Effector memory CD4-positive, alpha-beta T cell (primary cell): ENCODE measurements at regions not wholly inside any gene's neighbourhood (a gene's known extent, or its start where the extent isn't known, plus 50 kb on each side); places are given as distances from the start of the nearest gene placed in this dataset.
"Not testable (repeated sequence)": the region's sequence is repeated elsewhere in the genome, so short reads cannot be mapped to it uniquely, and the experiment has no call there.

Experiments used
- DNase-seq, 3 donors: peaks; one replicate each; pipeline ENCODE4 v3.0.0-alpha.2; 2020
- H3K27ac ChIP-seq: 2 replicates; pipeline ENCODE4 v1.7.0; 2013; ENCODE audit warnings: mild to moderate bottlenecking, low read length, moderate library complexity; ENCODE audit not compliant: insufficient read depth, poor library complexity, severe bottlenecking
- H3K27me3 ChIP-seq: replicated peaks from 2 replicates; pipeline ENCODE4 v1.7.0; 2013; ENCODE audit warnings: mild to moderate bottlenecking, low read length; ENCODE audit not compliant: insufficient read depth, control insufficient read depth, poor library complexity, severe bottlenecking
- H3K36me3 ChIP-seq: 2 replicates; pipeline ENCODE4 v1.7.0; 2013; ENCODE audit warnings: mild to moderate bottlenecking, low read length, moderate library complexity; ENCODE audit not compliant: control insufficient read depth, insufficient read depth
- H3K4me1 ChIP-seq: 2 replicates; pipeline ENCODE4 v1.7.0; 2013; ENCODE audit warnings: low read length, mild to moderate bottlenecking; ENCODE audit not compliant: control insufficient read depth, insufficient read depth, poor library complexity, severe bottlenecking
- H3K4me3 ChIP-seq: 2 replicates; pipeline ENCODE4 v1.7.0; 2013; ENCODE audit warnings: low read length, low read depth, mild to moderate bottlenecking; ENCODE audit not compliant: insufficient read depth, poor library complexity, severe bottlenecking
- H3K9me3 ChIP-seq: 2 replicates; pipeline ENCODE4 v1.7.0; 2013; ENCODE audit warnings: mild to moderate bottlenecking, low read length, moderate library complexity; ENCODE audit not compliant: control insufficient read depth

GRCh38 chr5:155794795-155795194 is 532.2 kb upstream of the SGCD start:
- Histone ChIP-seq H3K9me3 (peaks cover 6% of the 10 kb centered on the region), H3K4me3 (no peak overlapping the region), H3K27me3 (no peaks in the 10 kb centered on the region), H3K36me3 (no peaks in the 10 kb centered on the region), H3K4me1 (no peaks in the 10 kb centered on the region), H3K27ac (no peak overlapping the region)
- DNase-seq, result no peak

DNA sequence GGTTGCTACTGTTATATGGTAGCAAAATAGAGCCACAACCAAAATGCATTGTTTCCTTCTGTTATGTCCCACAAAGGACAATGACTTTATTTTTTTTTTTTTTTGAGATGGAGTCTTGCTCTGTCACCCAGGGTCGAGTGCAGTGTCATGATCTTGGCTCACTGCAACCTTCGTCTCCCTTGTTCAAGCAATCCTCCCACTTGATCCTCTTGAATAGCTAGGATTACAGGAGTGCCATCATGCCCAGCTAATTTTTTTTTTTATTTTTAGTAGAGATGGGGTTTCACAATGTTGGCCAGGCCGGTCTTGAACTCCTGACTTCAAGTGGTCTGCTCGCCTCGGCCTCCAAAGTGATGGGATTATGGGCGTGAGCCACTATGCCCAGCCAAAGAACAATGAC is 527.7 kb upstream of the SGCD start:
- H3K4me1 ChIP-seq, result no peaks in the 10 kb centered on the region
- H3K36me3 ChIP-seq, result no peaks in the 10 kb centered on the region
- H3K9me3 ChIP-seq, result no peaks in the 10 kb centered on the region
- no peak overlapping the region for H3K4me3 ChIP-seq
- no peak overlapping the region for H3K27ac ChIP-seq
- DNase-seq, result no peak
- no peaks in the 10 kb centered on the region for H3K27me3 ChIP-seq

- Histone ChIP-seq H3K36me3 (no peaks in the 10 kb centered on the region), H3K27ac (no peak overlapping the region), H3K4me3 (no peak overlapping the region), H3K4me1 (no peaks in the 10 kb centered on the region), H3K27me3 (no peaks in the 10 kb centered on the region), H3K9me3 (no peaks in the 10 kb centered on the region)
- DNase-seq, result no peak
These were observed 518.9 kb upstream of the SGCD start for GRCh38 chr5:155807884-155808576.

- H3K36me3 ChIP-seq, result no peaks in the 10 kb centered on the region
- no peaks in the 10 kb centered on the region for H3K27me3 ChIP-seq
- H3K4me3 ChIP-seq, result no peak overlapping the region
- H3K4me1 ChIP-seq, result no peaks in the 10 kb centered on the region
- H3K27ac ChIP-seq, result no peak overlapping the region
- no peak for DNase-seq
- no peaks in the 10 kb centered on the region for H3K9me3 ChIP-seq
These were observed 511.7 kb upstream of the SGCD start for GRCh38 chr5:155815248-155815647.

DNA sequence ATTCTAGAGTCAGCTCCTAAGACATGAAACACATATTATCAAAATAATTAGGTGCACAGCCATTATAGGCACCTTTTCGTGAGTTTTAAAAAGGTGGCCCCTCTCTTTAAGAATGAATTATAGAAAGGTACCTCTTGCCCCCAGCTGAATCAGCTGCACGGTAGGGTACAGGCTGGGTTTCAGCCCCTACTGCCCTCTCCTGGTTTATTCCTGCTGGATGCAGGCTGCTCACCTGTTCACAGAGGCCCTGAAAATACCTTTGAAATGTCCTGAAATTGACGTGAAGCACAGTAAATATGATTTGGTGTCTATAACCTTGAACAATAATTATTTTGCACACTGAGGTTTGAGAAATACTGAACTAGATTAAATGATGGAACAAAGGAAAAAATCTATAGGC is 504.8 kb upstream of the SGCD start:
- no peak overlapping the region for H3K27ac ChIP-seq
- DNase-seq, result no peak
- H3K4me3 ChIP-seq, result no peak overlapping the region
- no peaks in the 10 kb centered on the region for H3K36me3 ChIP-seq
- H3K27me3 ChIP-seq, result no peaks in the 10 kb centered on the region
- no peaks in the 10 kb centered on the region for H3K4me1 ChIP-seq
- H3K9me3 ChIP-seq, result no peaks in the 10 kb centered on the region

DNA sequence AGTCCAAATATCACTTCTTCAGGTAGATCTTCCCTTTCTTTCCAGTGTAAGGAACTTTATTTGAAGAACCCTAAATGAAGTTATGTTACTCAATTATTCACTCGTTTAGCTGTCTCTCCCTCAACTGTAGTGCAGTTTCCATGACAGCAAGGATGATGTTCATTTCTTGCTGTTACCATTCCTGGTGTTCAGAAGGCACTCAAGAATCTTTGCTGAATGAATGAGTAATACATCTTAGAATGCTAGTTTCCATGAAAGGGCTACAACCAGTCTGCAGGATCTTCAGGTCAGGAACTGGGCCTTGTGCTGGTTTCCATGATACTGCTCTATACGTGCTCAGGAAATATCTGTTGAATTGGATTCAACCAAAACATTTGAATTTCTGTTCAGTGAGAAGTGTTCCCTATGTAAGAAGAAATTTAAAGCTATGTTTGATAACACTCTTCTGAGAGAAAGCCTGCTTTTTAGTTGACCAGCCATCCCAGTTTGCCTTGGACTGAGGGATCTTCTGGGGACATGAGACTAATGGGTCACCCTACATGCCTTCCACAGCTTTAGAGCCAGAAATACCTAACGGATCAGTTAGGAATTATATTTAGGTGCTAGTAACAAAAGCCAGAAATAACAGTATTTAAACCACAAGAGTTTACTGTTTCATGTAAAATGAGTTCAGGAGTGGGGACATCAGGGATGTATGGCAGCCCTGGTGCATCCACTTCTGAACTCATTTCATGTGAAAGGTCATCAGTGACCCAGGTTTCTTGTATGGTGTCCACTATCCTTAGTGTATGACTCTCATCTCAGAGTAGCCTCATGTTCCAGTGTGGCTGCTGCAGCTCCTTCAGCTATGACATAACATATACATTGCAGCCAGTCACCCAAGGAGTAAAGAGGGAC is 500.1 kb upstream of the SGCD start:
- DNase-seq, result no peak
- Histone ChIP-seq H3K9me3 (no peaks in the 10 kb centered on the region), H3K4me3 (no peak overlapping the region), H3K4me1 (no peaks in the 10 kb centered on the region), H3K36me3 (no peaks in the 10 kb centered on the region), H3K27me3 (no peaks in the 10 kb centered on the region), H3K27ac (no peak overlapping the region)

DNA sequence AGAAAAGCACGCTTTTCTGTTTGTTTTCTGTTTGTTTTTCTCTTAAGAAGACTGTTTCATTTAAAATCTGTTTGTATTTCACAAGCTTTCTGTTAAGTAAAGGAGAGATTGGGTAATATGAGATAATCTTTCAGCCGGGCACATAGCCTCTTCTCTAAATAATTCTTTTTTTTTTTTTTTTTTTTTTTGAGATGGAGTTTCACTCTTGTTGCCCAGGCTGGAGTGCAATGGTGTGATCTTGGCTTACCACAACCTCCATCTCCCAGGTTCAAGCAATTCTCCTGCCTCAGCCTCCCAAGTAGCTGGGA is 499.5 kb upstream of the SGCD start:
- not testable (repeated sequence) for H3K27ac ChIP-seq, H3K4me1 ChIP-seq, H3K36me3 ChIP-seq, H3K27me3 ChIP-seq, H3K9me3 ChIP-seq, DNase-seq, H3K4me3 ChIP-seq

GRCh38 chr5:155827949-155828348 is 499.0 kb upstream of the SGCD start:
- Histone ChIP-seq H3K36me3 (no peaks in the 10 kb centered on the region), H3K9me3 (no peaks in the 10 kb centered on the region), H3K27me3 (no peaks in the 10 kb centered on the region), H3K4me3 (no peak overlapping the region), H3K27ac (no peak overlapping the region), H3K4me1 (no peaks in the 10 kb centered on the region)
- DNase-seq, result no peak

GRCh38 chr5:155831491-155831890 is 495.5 kb upstream of the SGCD start:
- DNase-seq, result no peak
- no peaks in the 10 kb centered on the region for H3K27me3 ChIP-seq
- no peak overlapping the region for H3K4me3 ChIP-seq
- no peaks in the 10 kb centered on the region for H3K4me1 ChIP-seq
- H3K9me3 ChIP-seq, result no peaks in the 10 kb centered on the region
- H3K27ac ChIP-seq, result no peak overlapping the region
- H3K36me3 ChIP-seq, result no peaks in the 10 kb centered on the region

DNA sequence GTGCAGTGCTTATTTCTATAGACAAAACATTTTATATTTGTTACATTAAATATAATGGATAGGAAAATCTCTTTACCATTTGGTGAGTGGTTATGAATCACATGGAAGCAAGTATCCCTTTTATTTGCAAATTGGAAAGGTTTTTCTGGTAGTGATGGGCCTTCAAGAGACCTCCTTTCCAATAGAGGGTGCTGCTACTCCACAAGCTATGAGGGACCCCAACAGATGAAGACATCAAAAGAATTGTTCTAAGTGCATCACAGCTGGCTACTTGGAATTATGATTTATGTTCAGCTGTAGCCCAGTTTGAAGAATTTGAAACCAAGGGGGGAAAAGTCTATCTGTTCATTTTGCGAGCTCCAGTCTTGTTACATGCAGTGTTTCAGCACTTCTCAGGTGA is 493.7 kb upstream of the SGCD start:
- Histone ChIP-seq H3K9me3 (no peaks in the 10 kb centered on the region), H3K27ac (no peak overlapping the region), H3K27me3 (no peaks in the 10 kb centered on the region), H3K36me3 (no peaks in the 10 kb centered on the region), H3K4me1 (no peaks in the 10 kb centered on the region), H3K4me3 (no peak overlapping the region)
- DNase-seq, result no peak
